ENCODE measurements at regions not wholly inside any gene's neighbourhood (a gene's known extent, or its start where the extent isn't known, plus 50 kb on each side); places are given as distances from the start of the nearest gene placed in this dataset.
"Not testable (repeated sequence)": the region's sequence is repeated elsewhere in the genome, so short reads cannot be mapped to it uniquely, and the experiment has no call there.

GRCh38 chr21:22314963-22315362, 1316.8 kb downstream of the NCAM2 start:
- DNase-seq: no peak

DNA sequence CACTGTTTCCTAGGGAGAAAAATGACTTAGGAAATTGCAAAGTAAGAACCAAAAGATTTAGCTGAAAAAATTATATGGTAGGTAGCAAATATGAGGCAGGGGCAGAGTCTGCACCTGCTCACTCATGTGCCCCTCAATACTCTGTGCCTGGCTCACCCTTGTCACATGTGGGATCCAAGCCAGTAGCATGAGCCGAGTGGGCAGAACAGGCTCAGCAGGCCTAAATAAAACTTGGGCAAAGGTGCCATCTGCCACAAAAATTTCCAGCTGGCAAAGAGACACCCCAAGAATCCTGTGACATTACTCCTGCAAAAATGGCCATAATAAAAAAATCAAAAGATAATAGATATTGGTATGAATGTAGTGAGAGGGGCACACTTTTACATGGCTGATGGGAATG, 1321.2 kb downstream of the NCAM2 start:
- no peak for DNase-seq

DNA sequence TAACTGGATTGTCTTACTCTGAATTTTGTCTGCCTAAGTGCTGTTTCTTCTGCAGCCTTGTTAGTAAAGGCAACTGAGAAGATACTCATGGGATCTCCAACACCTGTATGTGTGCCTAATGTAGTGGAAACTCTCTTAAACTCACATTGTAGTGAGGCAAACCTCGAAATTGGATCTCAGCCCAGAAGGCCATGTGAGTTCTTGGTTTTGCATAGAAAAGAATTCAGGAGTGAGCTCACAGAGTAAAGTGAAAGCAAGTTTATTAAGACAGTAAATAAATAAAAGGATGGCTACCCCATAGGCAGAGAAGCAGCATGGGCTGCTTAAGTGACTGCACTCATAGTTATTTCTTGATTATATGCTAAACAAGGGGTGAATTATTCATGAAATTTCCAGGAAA, 1344.7 kb downstream of the NCAM2 start:
- no peak for DNase-seq

- DNase-seq: no peak
Observed at GRCh38 chr21:22343303-22343702, 1345.1 kb downstream of the NCAM2 start.

- DNase-seq: no peak
Observed at GRCh38 chr21:22343721-22344120, 1345.5 kb downstream of the NCAM2 start.

DNA sequence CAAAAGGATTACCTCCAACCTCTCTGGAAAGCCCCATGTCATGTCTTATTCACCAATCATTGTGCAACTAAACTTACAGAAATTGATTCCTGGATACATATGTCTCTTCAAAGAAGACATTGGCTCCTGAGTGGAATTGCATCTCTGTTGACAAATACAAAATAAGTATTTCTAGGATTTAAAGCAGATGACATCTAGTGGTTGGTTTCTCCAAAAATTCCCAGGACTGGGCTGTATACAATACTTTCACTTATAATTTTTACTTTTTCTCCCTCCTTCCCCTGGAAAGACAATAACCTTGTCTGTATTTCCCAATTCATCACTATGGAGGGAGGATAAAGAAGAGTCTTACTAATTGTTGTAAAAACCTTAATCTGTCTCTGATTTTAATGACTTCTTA, 1347.4 kb downstream of the NCAM2 start:
- no peak for DNase-seq

- DNase-seq: no peak
Observed at GRCh38 chr21:22346576-22346975, 1348.4 kb downstream of the NCAM2 start.

GRCh38 chr21:22351076-22351475, 1352.9 kb downstream of the NCAM2 start:
- DNase-seq: no peak

DNA sequence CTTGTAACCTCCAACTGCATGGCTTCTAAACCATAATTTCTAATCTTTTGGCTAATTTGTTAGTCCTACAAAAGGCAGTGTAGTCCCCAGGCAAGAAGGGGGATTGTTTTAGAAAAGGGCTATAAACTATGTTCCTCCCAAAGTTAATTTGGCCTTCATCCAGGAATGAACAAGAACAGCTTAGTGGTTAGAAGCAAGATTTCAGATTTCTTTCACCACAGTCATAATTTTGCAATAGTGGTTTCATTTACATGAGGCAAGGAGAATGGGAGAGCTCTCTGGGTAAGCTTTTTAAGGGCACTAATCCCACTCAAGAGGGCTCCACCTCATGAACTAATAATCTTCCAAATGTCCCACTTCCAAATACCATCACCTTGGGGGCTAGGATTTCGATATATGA, 1353.9 kb downstream of the NCAM2 start:
- no peak for DNase-seq

DNA sequence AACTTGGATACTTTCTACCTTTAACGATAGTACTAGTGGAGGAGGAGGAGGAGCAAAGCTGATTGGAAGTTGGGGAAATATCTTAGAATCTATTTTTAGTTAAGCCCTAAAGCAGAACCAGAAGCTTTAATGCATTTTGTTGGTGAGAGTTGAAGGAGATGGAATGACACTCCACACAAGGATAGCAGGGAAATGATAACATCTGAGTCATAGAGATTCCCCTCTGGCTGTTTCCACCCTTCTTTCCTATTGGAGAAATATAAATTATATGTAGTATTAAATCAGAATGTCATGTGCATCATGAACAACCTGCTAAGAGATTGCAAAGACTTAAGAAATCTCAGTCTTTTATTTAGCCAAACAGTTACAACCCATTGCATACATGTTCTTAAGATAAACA, 1357.7 kb downstream of the NCAM2 start:
- DNase-seq: no peak

DNA sequence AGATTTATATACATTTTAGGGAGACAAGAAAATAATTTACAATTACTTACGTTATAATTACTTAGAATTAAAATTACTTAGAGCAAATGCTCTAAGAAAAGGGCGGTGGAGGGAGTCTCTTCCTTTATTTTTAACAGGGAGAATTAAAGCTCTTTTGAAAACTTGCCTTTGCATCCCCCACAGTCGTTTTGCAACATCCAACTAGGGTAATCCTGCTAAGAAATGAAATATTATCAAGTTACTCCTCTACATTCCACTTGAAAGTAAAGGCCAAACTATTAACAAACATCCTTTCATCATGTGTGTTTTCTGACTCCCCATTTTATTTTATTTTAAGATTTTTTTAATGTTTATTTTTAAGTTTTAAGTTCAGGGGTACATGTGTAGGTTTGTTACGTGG, 1358.5 kb downstream of the NCAM2 start:
- no peak for DNase-seq

DNA sequence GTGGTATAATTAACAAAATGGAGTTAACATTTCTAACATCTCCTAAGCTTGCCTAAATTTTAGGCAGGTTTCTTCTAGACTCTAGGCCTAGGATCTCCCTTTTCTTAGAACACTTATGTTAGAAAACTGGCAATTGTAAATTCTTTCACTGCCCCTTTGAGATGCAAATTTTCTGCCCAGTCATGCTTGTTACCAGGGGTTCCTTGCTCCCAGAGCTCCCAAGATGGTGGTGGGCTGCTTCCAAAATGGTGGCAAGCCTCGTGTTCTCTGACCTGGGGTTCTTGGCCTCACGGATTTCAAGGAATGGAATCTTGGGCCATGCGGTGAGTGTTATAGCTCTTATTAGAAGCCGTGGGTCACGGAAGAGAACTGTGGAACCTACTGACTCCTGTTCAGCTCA, 1361.4 kb downstream of the NCAM2 start:
- DNase-seq: not testable (repeated sequence)

DNA sequence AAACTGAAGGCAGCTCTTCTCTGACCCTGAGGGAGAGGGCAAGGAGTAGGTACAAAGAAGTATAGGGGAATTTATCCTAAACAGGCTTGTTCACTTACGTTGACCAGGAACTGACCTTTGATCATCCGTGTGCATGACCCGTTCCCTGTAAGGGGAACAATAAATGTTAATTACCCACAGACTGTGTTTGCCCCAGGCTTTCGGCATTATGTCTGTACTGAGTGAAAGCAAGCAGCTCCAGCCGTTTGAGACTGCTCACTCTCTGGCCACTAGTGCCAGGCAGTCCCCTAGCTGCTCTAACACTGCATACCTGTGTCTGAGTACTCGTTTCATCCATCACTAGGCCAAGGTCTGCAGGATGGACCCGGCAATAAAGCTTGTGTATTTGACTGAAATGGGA, 1365.3 kb downstream of the NCAM2 start:
- DNase-seq: no peak

- no peak for DNase-seq
Observed at GRCh38 chr21:22364163-22364562, 1366.0 kb downstream of the NCAM2 start.

DNA sequence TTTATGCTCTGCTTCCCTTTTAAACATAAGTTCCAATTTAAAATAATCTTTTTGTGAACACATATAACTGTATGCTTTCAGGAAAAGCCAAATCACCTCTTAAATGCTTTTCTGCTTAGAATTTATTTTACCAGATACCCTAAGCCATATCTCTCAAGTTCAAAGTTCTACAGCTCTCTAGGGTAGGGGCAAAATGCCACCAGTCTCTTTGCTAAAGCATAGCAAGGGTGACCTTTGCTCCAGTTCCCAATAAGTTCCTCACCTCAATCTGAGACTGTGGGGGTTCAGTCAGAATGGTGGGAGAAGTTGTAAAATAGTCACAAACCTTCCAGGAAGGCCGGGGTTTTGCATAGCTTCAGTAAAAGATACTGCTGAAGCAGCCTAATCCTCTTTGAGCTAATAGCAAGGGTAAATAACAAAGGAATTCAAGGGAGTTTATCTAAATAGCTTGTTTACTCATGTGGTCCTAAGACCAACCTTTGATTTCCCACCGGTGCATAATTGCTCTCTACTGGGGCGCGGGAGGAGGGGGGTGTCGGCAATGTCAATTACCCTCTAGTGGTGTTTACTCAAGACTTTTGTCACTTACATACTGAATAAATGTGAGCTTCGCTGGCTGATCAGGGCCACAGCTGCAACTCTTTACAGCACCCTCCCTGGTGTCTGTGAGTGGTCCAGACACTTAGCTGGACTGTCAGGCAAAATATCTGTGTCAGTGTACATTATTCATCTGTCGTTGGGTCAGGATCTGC, 1376.2 kb downstream of the NCAM2 start:
- DNase-seq: no peak

DNA sequence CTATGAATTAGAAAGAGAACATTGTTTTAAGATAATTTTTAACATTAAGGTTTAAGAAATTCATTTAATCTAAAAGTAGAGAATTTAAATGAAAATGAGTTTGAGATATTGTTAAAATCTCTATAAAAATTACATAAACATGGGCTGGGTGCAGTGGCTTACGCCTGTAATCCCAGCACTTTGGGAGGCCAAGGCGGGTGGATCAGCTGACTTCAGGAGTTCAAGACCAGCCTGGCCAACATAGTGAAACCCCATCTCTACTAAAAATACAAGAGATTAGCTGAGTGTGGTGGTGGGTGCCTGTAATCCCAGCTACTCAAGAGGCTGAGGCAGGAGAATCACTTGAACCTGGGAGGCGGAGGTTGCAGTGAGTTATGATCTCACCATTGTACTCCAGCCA, 1379.6 kb downstream of the NCAM2 start:
- DNase-seq: not testable (repeated sequence)

- no peak for DNase-seq
Observed at GRCh38 chr21:22393324-22393723, 1395.1 kb downstream of the NCAM2 start.

- DNase-seq: no peak
Observed at GRCh38 chr21:22395965-22396364, 1397.8 kb downstream of the NCAM2 start.

GRCh38 chr21:22399681-22400514, 1401.7 kb downstream of the NCAM2 start:
- DNase-seq: no peak

DNA sequence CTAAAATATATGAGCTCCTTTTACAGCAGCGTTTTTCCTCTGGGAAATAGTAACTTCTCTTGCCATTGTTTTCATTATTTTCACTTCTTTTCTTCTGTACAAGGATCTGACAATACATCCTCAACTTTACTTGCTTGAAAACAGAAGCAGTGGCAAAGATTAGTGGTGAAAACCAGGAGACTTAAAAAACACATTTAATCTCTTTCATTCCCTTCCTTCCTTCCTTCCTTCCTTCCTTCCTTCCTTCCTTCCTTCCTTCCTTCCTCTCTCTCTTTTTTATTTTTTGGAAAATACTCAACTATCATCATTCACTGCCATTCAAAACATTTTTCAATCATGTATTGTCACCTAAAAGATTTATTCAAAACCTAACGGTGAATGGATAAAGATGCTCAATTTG, 1411.4 kb downstream of the NCAM2 start:
- no peak for DNase-seq

DNA sequence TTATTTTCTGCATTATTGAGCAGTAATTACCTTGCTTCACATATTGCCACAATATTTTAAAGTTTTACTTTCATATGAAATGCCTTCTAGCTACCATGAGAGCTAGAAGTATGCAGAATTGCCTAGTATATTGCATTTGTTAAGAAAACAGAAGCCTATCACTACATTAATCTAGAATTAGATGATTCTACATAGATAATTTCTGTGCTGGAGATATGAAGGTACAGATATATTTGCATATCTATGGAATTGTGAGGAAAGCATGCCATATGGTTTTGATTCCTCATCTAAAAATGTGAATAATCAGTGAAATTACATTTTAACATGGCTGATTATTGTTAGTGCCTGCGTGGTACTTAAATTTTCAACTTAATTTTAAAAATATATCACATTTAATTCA, 1418.3 kb downstream of the NCAM2 start:
- DNase-seq: no peak

- peak; percentile 36 for DNase-seq
Observed at GRCh38 chr21:22421416-22422180, 1423.4 kb downstream of the NCAM2 start.

DNA sequence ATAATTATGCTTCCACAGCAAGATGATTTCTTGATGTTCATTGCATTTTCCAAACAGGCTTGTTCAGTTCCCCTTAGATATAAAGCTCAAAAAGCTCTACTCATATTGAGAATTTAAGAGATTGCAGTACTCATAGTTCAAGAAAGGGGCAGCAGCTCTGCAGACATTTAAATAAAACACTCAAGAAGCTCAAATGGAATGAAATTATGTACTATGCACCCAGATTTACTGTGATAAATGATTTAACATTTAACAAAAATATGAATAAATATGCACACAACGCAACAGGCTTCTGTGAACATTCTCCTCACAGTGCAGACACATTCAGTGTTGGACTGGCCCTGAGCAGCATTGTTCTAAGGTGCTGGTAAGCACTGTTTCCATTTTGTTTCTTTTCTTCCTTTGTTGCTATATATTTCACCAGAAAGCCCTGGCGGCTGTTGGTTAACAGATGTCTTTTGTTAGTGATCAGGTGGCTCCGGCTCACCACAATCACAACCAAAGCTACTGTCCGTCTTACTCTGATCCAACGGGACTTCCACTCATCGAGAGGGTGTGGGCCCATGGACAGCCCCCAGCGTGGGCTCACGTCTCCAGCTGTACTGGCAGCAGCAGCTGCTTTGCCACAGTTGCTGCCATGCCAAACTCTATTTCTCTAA, 1440.3 kb downstream of the NCAM2 start:
- DNase-seq: no peak

All from GF-D8 (cell line).